Sigmoid colon (tissue), 6 donors: ENCODE measurements at regions not wholly inside any gene's neighbourhood (a gene's known extent, or its start where the extent isn't known, plus 50 kb on each side); places are given as distances from the start of the nearest gene placed in this dataset.

Experiments
- DNase-seq: peaks from one replicate; pipeline ENCODE4 v3.0.0-alpha.2; 2019
- H3K27ac ChIP-seq, 4 donors: fragments of 200-600 bp; sonication (generic); one replicate each; pipeline ENCODE4 v1.5.1; 2016 to 2019; ENCODE audit warnings: mild to moderate bottlenecking in 1 of 4
- H3K27me3 ChIP-seq, 3 donors: fragments of 200-600 bp; sonication (generic); one replicate each; pipeline ENCODE4 v1.5.1; 2019; ENCODE audit warnings: mild to moderate bottlenecking in 1 of 3
- H3K36me3 ChIP-seq, 4 donors: fragments of 200-600 bp; sonication (generic); one replicate each; pipeline ENCODE4 v1.5.1; 2016 to 2019
- H3K4me1 ChIP-seq, 4 donors: fragments of 200-600 bp; sonication (generic); one replicate each; pipeline ENCODE4 v1.5.1; 2017 to 2019
- H3K4me3 ChIP-seq, 4 donors: fragments of 200-600 bp; sonication (generic); one replicate each; pipeline ENCODE4 v1.5.1; 2017 to 2019; ENCODE audit warnings: mild to moderate bottlenecking in 2 of 4, moderate library complexity in 1 of 4
- H3K9me3 ChIP-seq, 4 donors: fragments of 200-600 bp in 3 of 4; sonication (generic) in 3 of 4; one replicate each; pipeline versions ENCODE4 v1.5.1 to v1.6.1; 2013 to 2019
- EP300 ChIP-seq, 4 donors: sonication (generic); formaldehyde crosslinking; IDR thresholded peaks; one replicate each; pipeline ENCODE4 v1.6.1; 2017; ENCODE audit warnings: antibody characterized with exemption in 4 of 4
- POLR2A ChIP-seq, 2 donors: fragments of 450-650 bp; IDR thresholded peaks; one replicate each; pipeline ENCODE4 v1.6.1; 2016; ENCODE audit warnings: antibody characterized with exemption in 2 of 2, mild to moderate bottlenecking in 2 of 2, moderate library complexity in 2 of 2
- POLR2AphosphoS5 ChIP-seq, 4 donors: sonication (generic); formaldehyde crosslinking; IDR thresholded peaks; one replicate each; pipeline ENCODE4 v1.6.1; 2017; ENCODE audit warnings: antibody characterized with exemption in 4 of 4
- WGBS, 2 donors: extraction: QIAGEN DNeasy Blood & Tissue Kit; methylation state at CpG; one replicate each; pipeline ENCODE4 v1.1.7; 2013; 5-methylcytosine and 5-hydroxymethylcytosine counted together
- intact Hi-C: fragments of 100-400 bp; cut with DNase I; formaldehyde crosslinking; loops from one replicate; pipeline ENCODE4 v1.15.1; 2023
- TF ChIP-seq, protein P1 (sequence below), 4 experiments: fragments of 450-650 bp in 3 of 4; fragments of 200-600 bp in 1 of 4; IDR thresholded peaks; one replicate each; pipeline ENCODE4 v1.5.1; 2016 to 2019; ENCODE audit warnings: antibody characterized with exemption in 4 of 4, mild to moderate bottlenecking in 3 of 4, moderate library complexity in 2 of 4
- donor health status: healthy with polysubstance abuse.
- donor health status: healthy.

DNA sequence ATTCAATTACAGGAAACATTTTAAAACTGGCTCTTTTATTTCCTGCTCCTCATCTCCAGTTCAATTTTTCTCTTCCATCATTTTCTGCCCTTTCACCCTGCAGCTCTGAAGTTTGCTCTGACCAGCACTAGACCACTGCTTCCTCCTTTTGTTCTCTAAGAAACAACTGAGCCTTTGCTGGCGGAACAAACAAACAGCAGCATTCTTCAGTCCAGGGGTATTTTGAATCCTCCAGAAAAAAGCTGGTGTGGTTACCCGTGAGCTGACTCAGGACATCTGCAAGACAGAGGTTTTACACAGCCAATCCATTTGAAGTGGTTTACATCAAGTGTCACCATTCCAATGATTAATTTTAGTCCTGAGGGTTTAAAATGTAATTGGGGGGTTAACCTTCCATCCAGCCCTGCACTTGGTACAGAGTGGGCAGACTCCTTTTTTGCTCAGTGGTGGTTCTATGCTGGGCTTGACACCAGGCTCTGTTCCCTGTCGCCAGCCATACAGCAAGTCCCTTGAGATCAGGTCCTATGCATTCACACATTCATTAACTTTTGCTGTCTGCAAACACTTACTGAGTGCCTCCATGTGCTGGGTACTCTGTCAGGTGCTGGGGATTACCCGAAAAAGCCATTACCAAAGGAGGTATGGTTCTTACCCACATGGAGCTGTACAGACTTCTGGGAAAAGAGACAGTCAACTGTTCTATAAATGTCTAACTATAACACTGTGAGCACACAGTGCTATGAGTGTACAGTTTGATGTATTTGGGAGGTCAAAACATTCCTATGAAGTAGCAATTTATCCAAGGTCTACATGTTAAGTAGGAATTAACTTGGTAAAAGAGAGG lies 909.4 kb upstream of the GYPC start:
- Histone ChIP-seq H3K4me1 (no peaks in the 10 kb centered on the region), H3K27ac (no peak overlapping the region), H3K9me3 (no peaks in the 10 kb centered on the region), H3K36me3 (no peaks in the 10 kb centered on the region), H3K4me3 (no peak overlapping the region), H3K27me3 (no peaks in the 10 kb centered on the region)
- intact Hi-C loops = no loop called here
- 69 to 89% methylated on average over 4 of the region's 4 CpGs for WGBS, 2 donors
- TF ChIP-seq POLR2AphosphoS5 (IDR thresholded peaks at IDR 0.05) = no peak
- no peak for TF ChIP-seq POLR2A (IDR thresholded peaks at IDR 0.05)
- no peak for TF ChIP-seq EP300 (IDR thresholded peaks at IDR 0.05)
- TF ChIP-seq, protein P1, sequence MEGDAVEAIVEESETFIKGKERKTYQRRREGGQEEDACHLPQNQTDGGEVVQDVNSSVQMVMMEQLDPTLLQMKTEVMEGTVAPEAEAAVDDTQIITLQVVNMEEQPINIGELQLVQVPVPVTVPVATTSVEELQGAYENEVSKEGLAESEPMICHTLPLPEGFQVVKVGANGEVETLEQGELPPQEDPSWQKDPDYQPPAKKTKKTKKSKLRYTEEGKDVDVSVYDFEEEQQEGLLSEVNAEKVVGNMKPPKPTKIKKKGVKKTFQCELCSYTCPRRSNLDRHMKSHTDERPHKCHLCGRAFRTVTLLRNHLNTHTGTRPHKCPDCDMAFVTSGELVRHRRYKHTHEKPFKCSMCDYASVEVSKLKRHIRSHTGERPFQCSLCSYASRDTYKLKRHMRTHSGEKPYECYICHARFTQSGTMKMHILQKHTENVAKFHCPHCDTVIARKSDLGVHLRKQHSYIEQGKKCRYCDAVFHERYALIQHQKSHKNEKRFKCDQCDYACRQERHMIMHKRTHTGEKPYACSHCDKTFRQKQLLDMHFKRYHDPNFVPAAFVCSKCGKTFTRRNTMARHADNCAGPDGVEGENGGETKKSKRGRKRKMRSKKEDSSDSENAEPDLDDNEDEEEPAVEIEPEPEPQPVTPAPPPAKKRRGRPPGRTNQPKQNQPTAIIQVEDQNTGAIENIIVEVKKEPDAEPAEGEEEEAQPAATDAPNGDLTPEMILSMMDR (IDR thresholded peaks at IDR 0.05) = no peak
- DNase-seq = no peak

DNA sequence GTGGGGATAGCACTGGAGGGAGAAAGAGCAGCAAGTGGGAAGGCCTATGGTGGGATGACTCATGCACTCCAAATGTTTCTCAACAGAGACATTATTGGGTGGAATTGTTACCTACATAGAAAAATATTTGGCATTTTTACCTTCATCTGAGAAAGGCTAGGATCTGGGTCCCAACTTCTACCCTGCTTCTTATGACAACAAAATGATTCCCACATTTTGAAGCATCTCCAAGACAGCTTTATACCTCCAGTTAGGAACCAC lies 908.9 kb upstream of the GYPC start:
- TF ChIP-seq POLR2A (IDR thresholded peaks at IDR 0.05) (no peak), EP300 (IDR thresholded peaks at IDR 0.05) (no peak), POLR2AphosphoS5 (IDR thresholded peaks at IDR 0.05) (no peak)
- TF ChIP-seq, protein P1 (IDR thresholded peaks at IDR 0.05) = no peak
- DNase-seq = no peak
- no peak overlapping the region for H3K27ac ChIP-seq
- no peaks in the 10 kb centered on the region for H3K4me1 ChIP-seq
- no peak overlapping the region for H3K4me3 ChIP-seq
- H3K36me3 ChIP-seq = no peaks in the 10 kb centered on the region
- H3K9me3 ChIP-seq = no peaks in the 10 kb centered on the region
- intact Hi-C loops = no loop called here
- no peaks in the 10 kb centered on the region for H3K27me3 ChIP-seq

DNA sequence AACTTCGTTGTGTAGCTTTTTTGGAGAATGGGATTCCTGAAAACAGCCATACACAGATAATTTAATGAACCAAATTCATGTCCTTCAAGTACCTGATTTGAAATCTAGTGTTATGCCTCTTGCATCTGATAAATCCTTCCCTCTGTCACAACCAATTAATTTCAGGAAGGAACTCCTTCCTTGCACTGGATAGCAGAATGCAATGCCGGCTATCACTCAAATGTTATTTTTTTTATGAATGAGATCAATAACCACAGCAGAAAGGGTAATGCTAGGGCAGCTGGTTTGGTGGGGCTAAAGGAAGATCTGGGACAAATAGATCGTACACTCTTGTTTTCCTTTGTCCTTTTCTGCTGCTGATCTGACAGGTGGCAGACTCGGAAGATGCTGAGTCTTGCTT lies 899.5 kb upstream of the GYPC start:
- Histone ChIP-seq H3K9me3 (no peaks in the 10 kb centered on the region), H3K36me3 (no peaks in the 10 kb centered on the region), H3K4me1 (no peaks in the 10 kb centered on the region), H3K27ac (no peak overlapping the region), H3K27me3 (no peaks in the 10 kb centered on the region), H3K4me3 (no peak overlapping the region)
- DNase-seq = no peak
- TF ChIP-seq, protein P1 (IDR thresholded peaks at IDR 0.05) = no peak
- no peak for TF ChIP-seq EP300 (IDR thresholded peaks at IDR 0.05)
- TF ChIP-seq POLR2AphosphoS5 (IDR thresholded peaks at IDR 0.05) = no peak
- TF ChIP-seq POLR2A (IDR thresholded peaks at IDR 0.05) = no peak
- intact Hi-C loops = no loop called here
- WGBS, 2 donors = 80 to 87% methylated on average over 4 of the region's 4 CpGs

DNA sequence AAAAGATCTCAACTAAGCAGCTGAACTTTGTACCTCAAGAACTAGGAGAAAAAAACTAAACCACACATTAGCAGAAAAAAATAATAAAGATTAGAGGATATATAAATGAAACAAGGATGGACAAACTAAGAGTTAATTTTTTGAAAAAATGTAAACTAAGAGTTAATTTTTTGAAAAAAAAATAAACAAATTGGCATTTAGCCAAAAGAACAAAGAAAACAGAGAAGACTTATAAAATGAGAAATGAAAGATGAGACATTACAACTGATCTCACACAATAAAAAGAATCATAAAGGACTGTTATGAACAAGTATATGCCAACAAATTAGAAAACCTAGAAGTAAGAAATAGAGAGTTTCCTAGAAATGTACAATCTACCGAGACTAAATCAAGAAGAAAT lies 859.2 kb upstream of the GYPC start:
- WGBS, 2 donors = 86 to 93% methylated on average over 1 of the region's 1 CpG
- intact Hi-C loops = no loop called here
- H3K4me3 ChIP-seq = no peak overlapping the region
- H3K27ac ChIP-seq = no peak overlapping the region
- TF ChIP-seq POLR2A (IDR thresholded peaks at IDR 0.05) (no peak), EP300 (IDR thresholded peaks at IDR 0.05) (no peak), POLR2AphosphoS5 (IDR thresholded peaks at IDR 0.05) (no peak)
- TF ChIP-seq, protein P1 (IDR thresholded peaks at IDR 0.05) = no peak
- H3K36me3 ChIP-seq = no peaks in the 10 kb centered on the region
- DNase-seq = no peak
- peaks cover 0 to 4% (median 0%) of the 10 kb centered on the region in 4 donors for H3K9me3 ChIP-seq
- no peaks in the 10 kb centered on the region for H3K4me1 ChIP-seq
- H3K27me3 ChIP-seq = no peaks in the 10 kb centered on the region

DNA sequence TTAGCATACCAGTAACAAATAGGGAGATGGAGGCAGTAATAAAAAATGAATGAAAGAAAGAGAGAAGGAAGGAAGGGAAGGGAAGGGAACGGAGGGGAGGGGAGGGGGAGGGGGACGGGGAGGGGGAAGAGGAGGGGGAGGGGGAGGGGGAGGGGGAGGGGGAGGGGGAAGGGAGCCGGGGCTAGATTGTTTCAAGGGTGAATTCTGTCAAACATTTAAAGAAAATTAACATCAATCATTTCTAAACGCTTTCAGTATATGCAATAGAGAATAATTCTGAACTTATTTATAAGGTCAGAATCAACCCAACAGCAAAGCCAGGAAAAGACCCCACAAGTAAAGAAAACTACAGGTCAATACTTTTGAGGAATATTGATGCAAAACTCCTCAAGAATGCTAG lies 858.8 kb upstream of the GYPC start:
- H3K27ac ChIP-seq = no peak overlapping the region
- no peaks in the 10 kb centered on the region for H3K36me3 ChIP-seq
- no peaks in the 10 kb centered on the region for H3K27me3 ChIP-seq
- intact Hi-C loops = no loop called here
- H3K9me3 ChIP-seq = peaks cover 0 to 4% (median 0%) of the 10 kb centered on the region in 4 donors
- no peak overlapping the region for H3K4me3 ChIP-seq
- no peak for DNase-seq
- 67 to 78% methylated on average over 2 to 3 of the region's 4 CpGs for WGBS, 2 donors
- TF ChIP-seq EP300 (IDR thresholded peaks at IDR 0.05) = no peak
- TF ChIP-seq, protein P1 (IDR thresholded peaks at IDR 0.05) = no peak
- no peak for TF ChIP-seq POLR2A (IDR thresholded peaks at IDR 0.05)
- TF ChIP-seq POLR2AphosphoS5 (IDR thresholded peaks at IDR 0.05) = no peak
- no peaks in the 10 kb centered on the region for H3K4me1 ChIP-seq
